Hematopoietic multipotent progenitor cell treated with erythropoietin and hydrocortisone succinate and interleukin-3 and kit ligand, for 4 days (in vitro differentiated cells): ENCODE measurements at regions not wholly inside any gene's neighbourhood (a gene's known extent, or its start where the extent isn't known, plus 50 kb on each side); places are given as distances from the start of the nearest gene placed in this dataset.
"Not testable (repeated sequence)": the region's sequence is repeated elsewhere in the genome, so short reads cannot be mapped to it uniquely, and the experiment has no call there.

Source experiments
- DNase-seq: peaks from one replicate; pipeline ENCODE4 v3.0.0-alpha.2; 2015

DNA sequence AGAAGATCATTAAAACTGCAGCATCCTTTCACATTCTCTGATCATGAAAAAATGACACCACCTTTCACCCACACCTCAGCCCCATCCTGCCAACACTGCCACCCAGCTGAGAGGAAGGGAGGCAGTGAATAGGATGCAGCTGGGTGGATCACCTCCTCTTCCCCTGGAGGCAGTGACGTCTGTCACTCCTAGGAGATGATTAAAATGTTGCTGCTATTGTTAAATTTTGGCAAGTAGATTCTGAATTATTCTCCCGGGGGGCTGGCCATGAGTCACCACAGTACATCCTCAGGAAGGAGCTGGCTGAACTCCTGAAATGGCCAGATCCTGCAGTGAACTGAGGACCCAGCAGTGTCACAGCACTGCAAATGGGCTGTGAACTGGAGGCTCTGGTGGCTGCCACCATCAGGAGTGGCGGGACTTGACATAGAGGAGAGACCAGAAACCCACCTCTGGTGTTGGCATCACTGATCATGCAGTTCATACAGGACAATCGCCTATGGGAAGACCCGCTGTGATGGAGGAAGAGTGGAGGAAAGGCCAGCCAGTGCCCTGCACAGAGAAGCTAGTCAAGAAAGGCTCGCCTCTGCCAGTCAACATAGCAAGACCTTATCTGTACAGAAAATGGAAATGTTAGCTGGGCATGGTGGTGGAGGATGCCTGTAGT lies 199.1 kb downstream of the FAM43A start:
- DNase-seq, result no peak

- no peak for DNase-seq
These were observed 200.1 kb downstream of the FAM43A start for GRCh38 chr3:194885766-194886165.

GRCh38 chr3:194886836-194887235 lies 201.2 kb downstream of the FAM43A start:
- no peak for DNase-seq

DNA sequence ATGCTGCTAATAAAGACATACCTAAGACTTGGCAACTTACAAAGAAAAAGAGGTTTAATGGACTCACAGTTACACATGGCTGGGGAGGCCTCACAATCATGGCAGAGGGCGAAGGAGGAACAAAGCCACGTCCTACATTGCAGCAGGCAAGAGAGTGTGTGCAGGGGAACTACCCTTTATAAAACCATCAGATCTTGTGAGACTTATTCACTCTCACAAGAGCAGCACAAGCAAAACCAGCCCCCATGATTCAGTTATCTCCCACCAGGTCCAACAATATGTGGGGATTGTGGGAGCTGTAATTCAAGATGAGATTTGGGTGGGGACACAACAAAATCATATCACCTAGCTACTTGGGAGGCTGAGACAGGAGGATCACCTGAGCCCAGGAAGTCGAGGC lies 202.4 kb downstream of the FAM43A start:
- not testable (repeated sequence) for DNase-seq

DNA sequence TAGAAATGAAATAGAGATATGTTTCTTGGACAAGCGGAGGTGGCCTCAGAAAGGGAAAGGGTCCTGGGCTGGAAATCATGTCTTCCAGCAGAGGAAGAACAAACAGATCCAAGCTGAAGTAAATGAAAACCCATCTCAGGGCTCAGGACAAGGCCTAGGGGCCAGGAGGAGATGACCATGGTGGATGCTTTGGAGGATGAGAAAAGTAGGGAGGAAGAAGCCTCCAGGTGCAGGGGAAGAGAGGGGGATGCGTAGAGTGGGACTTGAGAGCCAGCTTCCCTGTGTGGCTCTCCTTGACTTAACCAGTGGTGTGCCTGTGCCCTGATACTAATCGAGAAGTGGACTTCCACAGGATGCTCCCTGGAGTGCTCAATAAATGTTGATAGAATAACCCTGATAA lies 203.2 kb downstream of the FAM43A start:
- DNase-seq, result no peak

- DNase-seq, result no peak
These were observed 204.4 kb downstream of the FAM43A start for GRCh38 chr3:194890091-194890490.

- no peak for DNase-seq
These were observed 207.7 kb downstream of the FAM43A start for GRCh38 chr3:194893121-194893987.

DNA sequence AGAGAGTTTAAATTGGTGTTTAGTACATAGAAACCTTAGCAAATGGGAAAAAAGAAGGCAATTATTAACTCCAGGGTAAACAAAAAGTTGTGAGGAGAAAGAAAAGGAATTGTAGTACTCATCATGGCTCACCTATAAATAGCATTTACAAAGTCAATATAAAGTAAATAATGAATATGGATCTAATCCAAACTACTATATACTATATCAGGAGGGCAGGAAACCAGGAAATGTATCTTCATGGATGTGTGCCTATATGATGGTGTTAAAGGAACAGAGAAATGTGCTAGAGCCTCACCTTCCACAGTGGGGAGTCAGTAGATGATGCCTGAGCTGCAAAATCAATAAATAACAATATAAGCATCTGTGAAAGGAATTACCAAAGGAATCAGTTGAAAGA lies 208.9 kb downstream of the FAM43A start:
- DNase-seq, result no peak

- peak; percentile 38 for DNase-seq
These were observed 215.3 kb downstream of the FAM43A start for GRCh38 chr3:194900854-194901522.

- not testable (repeated sequence) for DNase-seq
These were observed 217.8 kb downstream of the FAM43A start for GRCh38 chr3:194903447-194903846.

- DNase-seq, result not testable (repeated sequence)
These were observed 219.3 kb downstream of the FAM43A start for GRCh38 chr3:194904999-194905398.

GRCh38 chr3:194905696-194906095 lies 220.0 kb downstream of the FAM43A start:
- DNase-seq, result peak; percentile 14

GRCh38 chr3:194906229-194906629 lies 220.5 kb downstream of the FAM43A start:
- DNase-seq, result no peak

- DNase-seq, result no peak
These were observed 221.4 kb downstream of the FAM43A start for GRCh38 chr3:194906970-194907629.

GRCh38 chr3:194907811-194908210 lies 222.1 kb downstream of the FAM43A start:
- no peak for DNase-seq

DNA sequence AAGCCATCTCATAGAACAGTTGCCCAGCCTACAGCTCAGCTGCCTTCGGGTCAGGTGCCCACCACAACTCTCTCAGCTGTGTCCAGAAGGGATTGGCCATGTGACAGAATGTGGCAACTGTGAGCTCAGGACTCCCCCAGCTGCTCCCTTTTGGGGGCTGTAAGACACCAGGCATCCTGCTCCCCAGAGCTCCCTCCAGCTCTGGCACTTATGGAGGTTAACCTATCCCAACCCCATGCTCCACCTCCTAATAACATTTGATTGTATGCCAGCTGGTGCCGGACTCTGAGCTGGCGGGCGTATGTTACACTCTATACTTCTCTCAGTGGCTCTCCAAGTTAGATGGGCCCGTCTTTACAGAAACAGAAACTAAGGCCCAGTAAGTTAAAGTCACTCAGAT lies 222.8 kb downstream of the FAM43A start:
- DNase-seq, result no peak

DNA sequence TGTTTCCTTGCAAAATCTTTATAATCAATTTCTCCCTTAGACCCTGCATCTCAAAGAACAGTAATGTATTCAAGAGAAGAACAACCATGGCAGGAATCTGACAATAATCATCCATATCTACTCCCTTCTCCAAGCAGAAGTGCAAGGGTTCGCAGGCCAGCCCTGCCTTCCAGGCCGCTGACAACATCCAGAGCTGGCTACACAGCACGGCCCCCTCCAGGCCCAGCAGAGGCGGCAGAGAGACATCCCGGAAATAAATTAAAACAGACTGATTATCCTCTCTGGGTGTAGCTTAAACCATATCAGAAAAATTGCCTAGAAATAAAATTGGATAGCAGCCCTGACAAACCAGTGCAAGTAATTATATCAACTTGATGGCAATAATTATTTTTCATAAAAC lies 223.3 kb downstream of the FAM43A start:
- no peak for DNase-seq

- DNase-seq, result no peak
These were observed 224.8 kb downstream of the FAM43A start for GRCh38 chr3:194910414-194910984.

GRCh38 chr3:194913316-194913715 lies 227.6 kb downstream of the FAM43A start:
- no peak for DNase-seq

DNA sequence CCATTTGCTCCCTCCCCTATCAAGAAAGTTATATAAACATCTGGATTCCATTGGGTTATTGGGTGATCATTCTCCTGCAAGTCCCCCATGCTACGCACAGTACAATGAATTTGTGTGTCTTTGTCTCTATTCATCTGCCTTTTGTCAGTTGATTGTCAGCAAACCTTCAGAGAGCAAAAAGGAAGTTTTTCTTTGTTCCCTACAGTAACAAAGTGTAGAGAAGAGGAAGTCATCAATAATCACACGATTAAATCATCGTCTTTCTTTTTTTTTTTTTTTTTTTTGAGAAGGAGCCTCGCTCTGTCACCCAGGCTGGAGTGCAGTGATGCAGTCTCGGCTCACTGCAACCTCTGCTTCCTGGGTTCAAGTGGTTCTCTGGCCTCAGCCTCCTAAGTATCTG lies 239.2 kb downstream of the FAM43A start:
- DNase-seq, result peak; percentile 28

- no peak for DNase-seq
These were observed 239.9 kb downstream of the FAM43A start for GRCh38 chr3:194925614-194926013.

DNA sequence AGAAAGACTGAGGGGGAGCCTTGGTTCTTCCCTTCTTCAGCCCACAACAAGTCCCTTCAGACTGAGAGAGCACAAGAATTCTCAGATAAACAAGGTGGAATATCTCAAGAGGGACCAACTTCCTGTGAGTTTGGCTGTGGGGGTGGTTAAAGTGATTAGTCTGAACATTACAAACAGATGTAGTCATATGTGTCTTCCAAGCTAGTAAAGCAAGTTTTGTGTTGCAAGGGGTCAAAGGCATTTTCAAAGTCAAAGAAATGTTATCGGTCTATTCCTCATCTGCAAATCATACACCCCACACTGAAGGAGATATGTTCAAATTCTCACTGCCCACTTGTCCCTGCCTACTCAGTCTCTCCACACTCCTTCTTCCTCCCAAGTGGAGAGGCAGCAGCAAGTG lies 242.5 kb downstream of the FAM43A start:
- no peak for DNase-seq
